ENCODE measurements at regions not wholly inside any gene's neighbourhood (a gene's known extent, or its start where the extent isn't known, plus 50 kb on each side); places are given as distances from the start of the nearest gene placed in this dataset.

DNA sequence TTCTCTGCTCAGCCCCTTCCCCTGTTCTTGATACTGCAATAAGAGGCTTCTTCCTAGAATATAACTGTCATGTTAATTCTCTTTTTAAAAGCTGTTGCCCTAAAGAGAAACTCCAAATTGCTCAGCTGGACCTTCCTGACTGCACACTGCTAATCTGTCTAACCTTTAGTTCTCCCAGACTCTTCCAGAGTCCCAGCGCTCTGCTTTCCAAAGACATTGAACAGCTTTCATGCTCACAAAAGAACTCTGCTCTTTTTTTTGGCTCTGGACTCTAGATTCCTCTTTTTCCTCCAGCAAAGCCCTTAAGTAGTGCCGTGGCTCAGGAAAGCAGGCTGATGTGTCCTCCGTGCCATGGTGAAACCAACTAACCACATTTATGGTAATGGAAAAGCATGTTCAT lies 356.6 kb upstream of the RSPO3 start:
- CTCF ChIA-PET = interaction anchor here (1.3 kb wide), 1 partner anchor 24 kb away, joined by 3 read pairs; no protein-coding TSS in a partner anchor

DNA sequence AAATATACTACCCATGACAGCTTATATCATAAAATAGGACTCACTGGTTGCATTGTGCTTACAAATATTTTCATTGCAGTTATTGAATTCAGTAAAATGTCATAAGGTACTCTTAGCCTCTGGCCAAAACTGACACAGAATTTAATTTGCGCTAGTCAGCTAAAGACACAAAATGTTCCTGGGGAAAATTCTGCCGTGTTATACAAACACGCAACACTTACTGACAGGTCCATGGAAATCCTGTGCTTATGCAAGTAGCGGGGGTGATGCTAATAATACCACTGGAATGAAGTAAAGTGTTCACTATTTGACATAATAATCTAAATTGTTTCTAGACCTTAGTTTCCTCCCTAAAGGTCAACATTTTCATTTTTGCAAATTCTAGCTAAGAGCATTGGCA lies 354.4 kb upstream of the RSPO3 start:
- Histone ChIP-seq H3K9me3 (ENCODE audit: control insufficient read depth, insufficient read depth, low read depth, low read length) (no peaks in the 10 kb centered on the region), H3K4me1 (ENCODE audit: control insufficient read depth, insufficient read depth, low read length) (no peaks in the 10 kb centered on the region), H3K27ac (ENCODE audit: extremely low read depth, low read depth, low read length) (no peak overlapping the region), H3K36me3 (ENCODE audit: control insufficient read depth in 2 of 2, insufficient read depth in 1 of 2, low read length in 2 of 2) (no peaks in the 10 kb centered on the region), H3K4me3 (ENCODE audit: low read depth, low read length) (no peak overlapping the region)
- TF ChIP-seq ZNF23 (tag by site-specific recombination; IDR thresholded peaks at IDR 0.05; ENCODE audit: borderline replicate concordance) (no peak), ZNF629 (tag by site-specific recombination; IDR thresholded peaks at IDR 0.05) (no peak), ZNF112 (tag by site-specific recombination; IDR thresholded peaks at IDR 0.05) (no peak), TCF7L2 (IDR thresholded peaks at IDR 0.05; ENCODE audit: borderline replicate concordance, low read depth, low read length) (no peak), ZNF510 (tag by site-specific recombination; IDR thresholded peaks at IDR 0.05; ENCODE audit: insufficient replicate concordance) (no peak), PRDM1 (tag by site-specific recombination; IDR thresholded peaks at IDR 0.05) (no peak)
- TF ChIP-seq, protein P1, sequence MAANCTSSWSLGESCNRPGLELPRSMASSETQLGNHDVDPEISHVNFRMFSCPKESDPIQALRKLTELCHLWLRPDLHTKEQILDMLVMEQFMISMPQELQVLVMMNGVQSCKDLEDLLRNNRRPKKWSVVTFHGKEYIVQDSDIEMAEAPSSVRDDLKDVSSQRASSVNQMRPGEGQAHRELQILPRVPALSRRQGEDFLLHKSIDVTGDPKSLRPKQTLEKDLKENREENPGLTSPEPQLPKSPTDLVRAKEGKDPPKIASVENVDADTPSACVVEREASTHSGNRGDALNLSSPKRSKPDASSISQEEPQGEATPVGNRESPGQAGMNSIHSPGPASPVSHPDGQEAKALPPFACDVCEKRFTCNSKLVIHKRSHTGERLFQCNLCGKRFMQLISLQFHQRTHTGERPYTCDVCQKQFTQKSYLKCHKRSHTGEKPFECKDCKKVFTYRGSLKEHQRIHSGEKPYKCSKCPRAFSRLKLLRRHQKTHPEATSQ (tag by site-specific recombination; IDR thresholded peaks at IDR 0.05) = no peak
- POLR2A ChIA-PET = no interaction called here
- CTCF ChIA-PET = interaction anchor here (0.5 kb wide), 1 partner anchor 336 kb away, joined by 5 read pairs; no protein-coding TSS in a partner anchor

More for the DNA sequence above, 356.6 kb upstream of the RSPO3 start:
- no peak overlapping the region for H3K27ac ChIP-seq (ENCODE audit: extremely low read depth, low read depth, low read length)
- H3K4me1 ChIP-seq (ENCODE audit: control insufficient read depth, insufficient read depth, low read length) = no peaks in the 10 kb centered on the region
- H3K9me3 ChIP-seq (ENCODE audit: control insufficient read depth, insufficient read depth, low read depth, low read length) = no peaks in the 10 kb centered on the region
- H3K4me3 ChIP-seq (ENCODE audit: low read depth, low read length) = no peak overlapping the region
- no peak for TF ChIP-seq ZNF530 (tag by site-specific recombination; IDR thresholded peaks at IDR 0.05; ENCODE audit: low read depth)
- no peak for TF ChIP-seq ZNF10 (tag by site-specific recombination; IDR thresholded peaks at IDR 0.05)
- TF ChIP-seq PRDM1 (tag by site-specific recombination; IDR thresholded peaks at IDR 0.05) = no peak
- no peak for TF ChIP-seq FEZF1 (tag by site-specific recombination; IDR thresholded peaks at IDR 0.05)
- TF ChIP-seq ZNF423 (tag by site-specific recombination; IDR thresholded peaks at IDR 0.05) = no peak
- TF ChIP-seq, protein P2, sequence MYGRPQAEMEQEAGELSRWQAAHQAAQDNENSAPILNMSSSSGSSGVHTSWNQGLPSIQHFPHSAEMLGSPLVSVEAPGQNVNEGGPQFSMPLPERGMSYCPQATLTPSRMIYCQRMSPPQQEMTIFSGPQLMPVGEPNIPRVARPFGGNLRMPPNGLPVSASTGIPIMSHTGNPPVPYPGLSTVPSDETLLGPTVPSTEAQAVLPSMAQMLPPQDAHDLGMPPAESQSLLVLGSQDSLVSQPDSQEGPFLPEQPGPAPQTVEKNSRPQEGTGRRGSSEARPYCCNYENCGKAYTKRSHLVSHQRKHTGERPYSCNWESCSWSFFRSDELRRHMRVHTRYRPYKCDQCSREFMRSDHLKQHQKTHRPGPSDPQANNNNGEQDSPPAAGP (tag by site-specific recombination; IDR thresholded peaks at IDR 0.05) = no peak
- no peak for TF ChIP-seq ZNF585B (tag by site-specific recombination; IDR thresholded peaks at IDR 0.05)
- TF ChIP-seq ZNF792 (tag by site-specific recombination; IDR thresholded peaks at IDR 0.05) = no peak
- no peak for TF ChIP-seq ZNF837 (tag by site-specific recombination; IDR thresholded peaks at IDR 0.05)
- no peak for TF ChIP-seq ZNF174 (tag by site-specific recombination; IDR thresholded peaks at IDR 0.05)
- no peak for TF ChIP-seq MZF1 (tag by site-specific recombination; IDR thresholded peaks at IDR 0.05; ENCODE audit: borderline replicate concordance)
- TF ChIP-seq ZNF677 (tag by site-specific recombination; IDR thresholded peaks at IDR 0.05) = no peak
- TF ChIP-seq ZNF548 (tag by site-specific recombination; IDR thresholded peaks at IDR 0.05) = no peak
- no peak for TF ChIP-seq WT1 (tag by site-specific recombination; IDR thresholded peaks at IDR 0.05)
- H3K36me3 ChIP-seq (ENCODE audit: control insufficient read depth in 2 of 2, insufficient read depth in 1 of 2, low read length in 2 of 2) = no peaks in the 10 kb centered on the region
- POLR2A ChIA-PET = no interaction called here

DNA sequence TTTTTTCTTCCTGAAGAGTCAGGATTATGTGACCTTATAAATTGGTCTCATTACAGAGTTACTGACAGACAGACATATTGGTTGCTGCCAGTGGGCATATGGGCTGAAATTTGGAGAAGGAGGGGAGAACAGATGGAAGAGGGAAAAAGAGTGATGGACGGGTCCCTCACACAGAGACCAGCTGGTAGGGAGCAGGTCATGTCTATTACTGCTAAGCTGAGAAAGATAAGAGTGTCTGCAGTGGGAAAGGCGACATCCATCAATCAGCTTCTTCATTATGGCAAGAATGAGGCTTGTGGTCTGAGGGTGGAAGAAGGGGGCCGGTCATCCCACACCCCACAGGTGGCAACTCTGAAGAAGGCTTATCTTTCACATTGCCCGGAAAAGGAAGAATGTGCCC lies 353.8 kb upstream of the RSPO3 start:
- no peak overlapping the region for H3K4me3 ChIP-seq (ENCODE audit: low read depth, low read length)
- no peaks in the 10 kb centered on the region for H3K9me3 ChIP-seq (ENCODE audit: control insufficient read depth, insufficient read depth, low read depth, low read length)
- no peaks in the 10 kb centered on the region for H3K36me3 ChIP-seq (ENCODE audit: control insufficient read depth in 2 of 2, insufficient read depth in 1 of 2, low read length in 2 of 2)
- ChIA-PET CTCF (no interaction called here), POLR2A (no interaction called here)
- no peak overlapping the region for H3K27ac ChIP-seq (ENCODE audit: extremely low read depth, low read depth, low read length)
- H3K4me1 ChIP-seq (ENCODE audit: control insufficient read depth, insufficient read depth, low read length) = no peaks in the 10 kb centered on the region
- TF ChIP-seq, protein P3, sequence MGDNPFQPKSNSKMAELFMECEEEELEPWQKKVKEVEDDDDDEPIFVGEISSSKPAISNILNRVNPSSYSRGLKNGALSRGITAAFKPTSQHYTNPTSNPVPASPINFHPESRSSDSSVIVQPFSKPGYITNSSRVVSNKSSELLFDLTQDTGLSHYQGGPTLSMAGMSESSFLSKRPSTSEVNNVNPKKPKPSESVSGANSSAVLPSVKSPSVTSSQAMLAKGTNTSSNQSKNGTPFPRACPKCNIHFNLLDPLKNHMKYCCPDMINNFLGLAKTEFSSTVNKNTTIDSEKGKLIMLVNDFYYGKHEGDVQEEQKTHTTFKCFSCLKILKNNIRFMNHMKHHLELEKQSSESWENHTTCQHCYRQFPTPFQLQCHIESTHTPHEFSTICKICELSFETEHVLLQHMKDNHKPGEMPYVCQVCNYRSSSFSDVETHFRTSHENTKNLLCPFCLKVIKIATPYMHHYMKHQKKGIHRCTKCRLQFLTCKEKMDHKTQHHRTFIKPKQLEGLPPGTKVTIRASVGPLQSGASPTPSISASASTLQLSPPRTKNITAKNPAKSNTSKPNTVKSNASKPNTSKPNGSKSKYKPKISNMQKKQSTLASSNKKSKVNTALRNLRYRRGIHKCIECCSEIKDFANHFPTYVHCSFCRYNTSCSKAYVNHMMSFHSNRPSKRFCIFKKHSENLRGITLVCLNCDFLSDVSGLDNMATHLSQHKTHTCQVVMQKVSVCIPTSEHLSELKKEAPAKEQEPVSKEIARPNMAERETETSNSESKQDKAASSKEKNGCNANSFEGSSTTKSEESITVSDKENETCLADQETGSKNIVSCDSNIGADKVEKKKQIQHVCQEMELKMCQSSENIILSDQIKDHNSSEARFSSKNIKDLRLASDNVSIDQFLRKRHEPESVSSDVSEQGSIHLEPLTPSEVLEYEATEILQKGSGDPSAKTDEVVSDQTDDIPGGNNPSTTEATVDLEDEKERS (tag by site-specific recombination; IDR thresholded peaks at IDR 0.05) = no peak
- TF ChIP-seq ZNF830 (tag by site-specific recombination; IDR thresholded peaks at IDR 0.05; ENCODE audit: low read depth) (no peak), ZSCAN30 (tag by site-specific recombination; IDR thresholded peaks at IDR 0.05) (no peak), SCRT2 (tag by site-specific recombination; IDR thresholded peaks at IDR 0.05) (no peak), ZNF16 (tag by site-specific recombination; IDR thresholded peaks at IDR 0.05; ENCODE audit: low read depth) (no peak), ZNF560 (tag by site-specific recombination; IDR thresholded peaks at IDR 0.05; ENCODE audit: borderline replicate concordance) (no peak), ZFP3 (tag by site-specific recombination; IDR thresholded peaks at IDR 0.05; ENCODE audit: low read depth) (no peak), ZNF175 (tag by site-specific recombination; IDR thresholded peaks at IDR 0.05) (no peak)

All from HEK293 (cell line).